H1 (cell line): ENCODE measurements at regions not wholly inside any gene's neighbourhood (a gene's known extent, or its start where the extent isn't known, plus 50 kb on each side); places are given as distances from the start of the nearest gene placed in this dataset.

Experiments used
- CTCF ChIA-PET: fragments of 300-600 bp; sonication (Branson Sonifier 250); formaldehyde crosslinking; loops from one replicate; lab custom pipeline; 2021; ENCODE audit not compliant: partially characterized antibody; lab: Charles Lee
- POLR2A ChIA-PET: fragments of 300-600 bp; sonication (Branson Sonifier 250); formaldehyde crosslinking; loops from one replicate; lab custom pipeline; 2021; ENCODE audit warnings: inconsistent platforms; ENCODE audit not compliant: partially characterized antibody; lab: Charles Lee
- DNase-seq, 2 experiments: peaks; one replicate each; pipeline versions ENCODE4 v3.0.0 to v3.0.0-alpha.2; 2010 to 2022; ENCODE audit warnings: low spot score in 2 of 2, low read depth in 1 of 2, mixed read lengths in 1 of 2
- FAIRE-seq: peaks from 2 replicates; lab custom pipeline; 2011; peaks lifted over from hg19 to GRCh38; lab: Jason Lieb, UNC
- H2AFZ ChIP-seq: 2 replicates; pipeline ENCODE4 v1.8.1; 2012; ENCODE audit warnings: low read length, inconsistent platforms
- H2AK5ac ChIP-seq: 2 replicates; pipeline ENCODE4 v1.6.1; 2013; ENCODE audit warnings: low read depth, low read length
- H2BK120ac ChIP-seq: replicated peaks from 2 replicates; pipeline ENCODE3; 2013; ENCODE audit warnings: low read depth, low read length, inconsistent platforms
- H2BK12ac ChIP-seq: 2 replicates; pipeline ENCODE4 v1.6.1; 2013; ENCODE audit warnings: low read depth, low read length
- H2BK15ac ChIP-seq: 2 replicates; pipeline ENCODE4 v1.6.1; 2013; ENCODE audit warnings: low read length
- H2BK20ac ChIP-seq: 2 replicates; pipeline ENCODE4 v1.6.1; 2013; ENCODE audit warnings: low read length
- H2BK5ac ChIP-seq: 2 replicates; pipeline ENCODE4 v1.6.1; 2013; ENCODE audit warnings: low read depth, low read length
- H3K14ac ChIP-seq: 2 replicates; pipeline ENCODE4 v1.6.1; 2013; ENCODE audit warnings: inconsistent platforms; ENCODE audit not compliant: insufficient read length
- H3K18ac ChIP-seq: 2 replicates; pipeline ENCODE4 v1.6.1; 2013; ENCODE audit warnings: low read length; ENCODE audit errors: extremely low read depth
- H3K23ac ChIP-seq: 2 replicates; pipeline ENCODE4 v1.6.1; 2013; ENCODE audit warnings: inconsistent platforms; ENCODE audit not compliant: insufficient read length
- H3K23me2 ChIP-seq: 2 replicates; pipeline ENCODE4 v1.6.1; 2013; ENCODE audit warnings: low read depth, low read length
- H3K27ac ChIP-seq: 2 replicates; pipeline ENCODE4 v1.6.1; 2011; ENCODE audit warnings: low read depth, low read length, inconsistent platforms
- H3K27me3 ChIP-seq, 4 experiments: replicated peaks in 1 of 4; 1 replicate in 1 of 4; 2 replicates in 3 of 4; pipeline versions ENCODE4 v1.6.1 to v1.8.1; 2011 to 2013; ENCODE audit warnings: low read length in 3 of 4, mild to moderate bottlenecking in 3 of 4, inconsistent platforms in 2 of 4, mixed read lengths in 2 of 4, moderate library complexity in 1 of 4; ENCODE audit not compliant: control insufficient read depth in 3 of 4, insufficient read depth in 3 of 4; ENCODE audit errors: extremely low read depth in 1 of 4
- H3K36me3 ChIP-seq, 4 experiments: 2 replicates each; pipeline versions ENCODE4 v1.6.1 to v1.8.1; 2011 to 2013; ENCODE audit warnings: mild to moderate bottlenecking in 4 of 4, low read length in 3 of 4, moderate library complexity in 2 of 4, control low read depth in 1 of 4, inconsistent platforms in 1 of 4; ENCODE audit not compliant: insufficient read depth in 4 of 4, control insufficient read depth in 2 of 4
- H3K4ac ChIP-seq: replicated peaks from 2 replicates; pipeline ENCODE3; 2013; ENCODE audit warnings: low read length, low read depth, mixed read lengths, inconsistent platforms; ENCODE audit not compliant: insufficient read length
- H3K4me1 ChIP-seq, 4 experiments: replicated peaks in 1 of 4; 1 replicate in 1 of 4; 2 replicates in 3 of 4; pipeline versions ENCODE4 v1.6.1 to v1.8.1; 2011 to 2013; ENCODE audit warnings: low read length in 3 of 4, inconsistent platforms in 2 of 4, mixed read lengths in 1 of 4; ENCODE audit not compliant: insufficient read depth in 4 of 4, control insufficient read depth in 3 of 4
- H3K4me2 ChIP-seq, 2 experiments: 2 replicates each; pipeline versions ENCODE4 v1.6.1 to v1.8.1; 2011 to 2013; ENCODE audit warnings: low read depth in 2 of 2, low read length in 2 of 2, control low read depth in 1 of 2, inconsistent platforms in 1 of 2, mild to moderate bottlenecking in 1 of 2; ENCODE audit not compliant: insufficient read depth in 1 of 2
- H3K4me3 ChIP-seq, 4 experiments: fragments of 200-600, 300-600 bp in 1 of 4; sonication (generic), shearing (Covaris generic), sonication (Bioruptor Twin) in 1 of 4; 2 replicates each; pipeline versions ENCODE4 v1.5.1 to v1.8.1; 2011 to 2016; ENCODE audit warnings: low read length in 4 of 4, low read depth in 3 of 4, control low read depth in 2 of 4, inconsistent platforms in 2 of 4, mild to moderate bottlenecking in 2 of 4, mixed read lengths in 1 of 4, moderate library complexity in 1 of 4; ENCODE audit not compliant: insufficient read depth in 2 of 4; ENCODE audit errors: extremely low read depth in 1 of 4
- H3K56ac ChIP-seq: replicated peaks from 2 replicates; pipeline ENCODE3; 2013; ENCODE audit warnings: low read depth, mild to moderate bottlenecking, mixed read lengths, low read length, inconsistent platforms; ENCODE audit not compliant: insufficient read length
- H3K79me1 ChIP-seq: 2 replicates; pipeline ENCODE4 v1.6.1; 2013; ENCODE audit warnings: low read depth, low read length, control low read depth
- H3K79me2 ChIP-seq, 2 experiments: 2 replicates each; pipeline versions ENCODE4 v1.6.1 to v1.8.1; 2012 to 2013; ENCODE audit warnings: low read length in 2 of 2, mild to moderate bottlenecking in 2 of 2, inconsistent platforms in 1 of 2; ENCODE audit not compliant: insufficient read depth in 2 of 2, control insufficient read depth in 1 of 2
- H3K9ac ChIP-seq, 4 experiments: replicated peaks in 1 of 4; 1 replicate in 1 of 4; 2 replicates in 3 of 4; pipeline versions ENCODE4 v1.6.1 to v1.8.1; 2011 to 2013; ENCODE audit warnings: low read depth in 3 of 4, low read length in 3 of 4, control low read depth in 2 of 4, mild to moderate bottlenecking in 2 of 4, moderate library complexity in 2 of 4, inconsistent platforms in 1 of 4; ENCODE audit errors: extremely low read depth in 1 of 4
- H3K9me3 ChIP-seq, 2 experiments: 2 replicates each; pipeline versions ENCODE4 v1.6.1 to v1.8.1; 2012 to 2013; ENCODE audit warnings: mild to moderate bottlenecking in 2 of 2, moderate library complexity in 2 of 2, control low read depth in 1 of 2, inconsistent platforms in 1 of 2, low read depth in 1 of 2, low read length in 1 of 2, mixed read lengths in 1 of 2; ENCODE audit not compliant: insufficient read depth in 2 of 2
- H4K20me1 ChIP-seq, 2 experiments: replicated peaks in 1 of 2; 2 replicates each; pipeline versions ENCODE3 to v1.8.1; 2011 to 2013; ENCODE audit warnings: inconsistent platforms in 2 of 2, low read length in 2 of 2, mild to moderate bottlenecking in 1 of 2; ENCODE audit not compliant: insufficient read depth in 2 of 2, control insufficient read depth in 1 of 2
- H4K5ac ChIP-seq: 2 replicates; pipeline ENCODE4 v1.6.1; 2013; ENCODE audit warnings: low read length, low read depth, mixed read lengths, inconsistent platforms; ENCODE audit not compliant: insufficient read length
- H4K8ac ChIP-seq: 2 replicates; pipeline ENCODE4 v1.8.0; 2013; ENCODE audit warnings: mild to moderate bottlenecking, moderate library complexity, low read length, inconsistent platforms; ENCODE audit not compliant: insufficient read depth; ENCODE audit errors: extremely low read depth
- H4K91ac ChIP-seq: replicated peaks from 2 replicates; pipeline ENCODE3; 2013; ENCODE audit warnings: low read length, mixed read lengths, inconsistent platforms; ENCODE audit not compliant: insufficient read length
- ATF3 ChIP-seq: IDR thresholded peaks from 2 replicates; pipeline ENCODE4 v1.6.1; 2011; ENCODE audit warnings: low read depth, mild to moderate bottlenecking, low read length; ENCODE audit not compliant: insufficient read depth
- CHD2 ChIP-seq: IDR thresholded peaks from 2 replicates; pipeline ENCODE4 v1.6.1; 2012; ENCODE audit warnings: low read length, improper control_type of control experiment
- EGR1 ChIP-seq: IDR thresholded peaks from 2 replicates; pipeline ENCODE4 v1.6.1; 2011; ENCODE audit warnings: low read depth, low read length, borderline replicate concordance
- KDM4A ChIP-seq: IDR thresholded peaks from one replicate; pipeline ENCODE4 v1.7.1; 2012; ENCODE audit warnings: low read depth, mild to moderate bottlenecking, moderate library complexity, low read length, inconsistent platforms; ENCODE audit not compliant: severe bottlenecking
- NANOG ChIP-seq: IDR thresholded peaks from 2 replicates; pipeline ENCODE4 v1.6.1; 2011; ENCODE audit warnings: low read length, low read depth, mild to moderate bottlenecking, inconsistent platforms; ENCODE audit not compliant: insufficient read depth, poor library complexity, severe bottlenecking
- NRF1 ChIP-seq: IDR thresholded peaks from 2 replicates; pipeline ENCODE4 v1.6.1; 2011; ENCODE audit warnings: mild to moderate bottlenecking, low read depth, low read length, improper control_type of control experiment
- PHF8 ChIP-seq: fragments of 200-600 bp; sonication (generic); conservative IDR thresholded peaks from 2 replicates; pipeline ENCODE4 v1.7.1; 2012; ENCODE audit warnings: low read depth, mild to moderate bottlenecking, inconsistent platforms, low read length, moderate library complexity
- RXRA ChIP-seq: IDR thresholded peaks from 2 replicates; pipeline ENCODE4 v1.6.1; 2011; ENCODE audit warnings: low read depth, mild to moderate bottlenecking, low read length, moderate library complexity; ENCODE audit not compliant: insufficient read depth
- SIRT6 ChIP-seq: IDR thresholded peaks from one replicate; pipeline ENCODE4 v1.7.1; 2012; ENCODE audit warnings: low read length, inconsistent platforms
- SIX5 ChIP-seq: IDR thresholded peaks from 2 replicates; pipeline ENCODE4 v1.6.1; 2011; ENCODE audit warnings: mild to moderate bottlenecking, low read depth, low read length
- SUZ12 ChIP-seq: fragments of 200-600 bp; sonication (generic); IDR thresholded peaks from 2 replicates; pipeline ENCODE4 v1.6.1; 2012; ENCODE audit warnings: mild to moderate bottlenecking, inconsistent platforms, low read length, moderate library complexity, mixed read lengths
- TEAD4 ChIP-seq: IDR thresholded peaks from 2 replicates; pipeline ENCODE4 v1.6.1; 2012; ENCODE audit warnings: low read depth, low read length, inconsistent platforms, mixed read lengths
- USF2 ChIP-seq: IDR thresholded peaks from 2 replicates; pipeline ENCODE4 v1.6.1; 2011; ENCODE audit warnings: low read length, improper control_type of control experiment
- ZNF274 ChIP-seq: IDR thresholded peaks from 2 replicates; pipeline ENCODE4 v1.7.0; 2012; ENCODE audit warnings: low read length, borderline replicate concordance; ENCODE audit errors: extremely low read depth
- WGBS, 2 experiments: shearing (Covaris generic) in 1 of 2; methylation state at CpG; one replicate each; pipeline versions ENCODE4 v1.1.6 to v1.1.7; 2013 to 2015; ENCODE audit warnings: low lambda C conversion rate in 2 of 2, mixed read lengths in 2 of 2, inconsistent platforms in 1 of 2, low coverage in 1 of 2, missing lambda C conversion rate in 1 of 2; ENCODE audit not compliant: insufficient replicate concordance in 2 of 2, insufficient coverage in 1 of 2, insufficient read length in 1 of 2; ENCODE audit errors: extremely low coverage in 1 of 2, missing lambda C conversion rate in 1 of 2; 5-methylcytosine and 5-hydroxymethylcytosine counted together

GRCh38 chr1:5460974-5461373 is 531.3 kb downstream of the NPHP4 start:
- Histone ChIP-seq H4K5ac (no peak overlapping the region), H2AFZ (no peak overlapping the region)
- WGBS, 2 experiments, result 91% methylated on average over 5 of the region's 5 CpGs; no CpG with 5 or more reads in 1 of the 2 experiments
- no peak for TF ChIP-seq NANOG
- no peak for TF ChIP-seq TEAD4
- TF ChIP-seq RXRA, result no peak
- TF ChIP-seq SUZ12, result no peak
- no peak for TF ChIP-seq USF2
- no peak for TF ChIP-seq ATF3
- TF ChIP-seq EGR1, result no peak
- TF ChIP-seq NRF1, result no peak
- TF ChIP-seq SIRT6, result no peak
- TF ChIP-seq KDM4A, result no peak
- TF ChIP-seq PHF8, result no peak
- no peak for TF ChIP-seq SIX5
- TF ChIP-seq CHD2, result no peak
- TF ChIP-seq ZNF274, result no peak

More at GRCh38 chr1:5460974-5461373, 531.3 kb downstream of the NPHP4 start:
- H3K23ac ChIP-seq, result no peak overlapping the region
- H2BK12ac ChIP-seq, result no peak overlapping the region
- no peak overlapping the region for H3K9ac ChIP-seq
- DNase-seq, result no peak
- H4K8ac ChIP-seq, result no peak overlapping the region
- CTCF ChIA-PET, result no interaction called here
- no peak for FAIRE-seq
- no peak overlapping the region for H2BK15ac ChIP-seq
- H3K4ac ChIP-seq, result no peak overlapping the region
- no peak overlapping the region for H3K4me3 ChIP-seq
- no peaks in the 10 kb centered on the region for H4K20me1 ChIP-seq
- H2BK5ac ChIP-seq, result no peak overlapping the region
- peaks cover 0 to 1% (median 0%) of the 10 kb centered on the region in 4 experiments; a peak in 1 of 7 replicates for H3K4me1 ChIP-seq
- H3K27me3 ChIP-seq, result no peaks in the 10 kb centered on the region; a peak in 1 of 7 replicates
- H3K23me2 ChIP-seq, result no peaks in the 10 kb centered on the region
- no peak overlapping the region for H2BK120ac ChIP-seq
- no peaks in the 10 kb centered on the region for H3K36me3 ChIP-seq
- H3K14ac ChIP-seq, result no peak overlapping the region
- H3K9me3 ChIP-seq, result peaks cover 0 to 4% of the 10 kb centered on the region in 2 experiments; a peak in 1 of 4 replicates
- POLR2A ChIA-PET, result no interaction called here
- no peak overlapping the region for H3K27ac ChIP-seq
- no peak overlapping the region for H3K4me2 ChIP-seq
- H3K56ac ChIP-seq, result no peak overlapping the region
- H3K79me2 ChIP-seq, result no peaks in the 10 kb centered on the region
- H2BK20ac ChIP-seq, result no peak overlapping the region
- no peaks in the 10 kb centered on the region for H3K79me1 ChIP-seq
- no peak overlapping the region for H2AK5ac ChIP-seq
- no peak overlapping the region for H4K91ac ChIP-seq
- no peak overlapping the region for H3K18ac ChIP-seq
